HL-60 (cell line): ENCODE measurements at regions not wholly inside any gene's neighbourhood (a gene's known extent, or its start where the extent isn't known, plus 50 kb on each side); places are given as distances from the start of the nearest gene placed in this dataset.

ENCODE experiments used
- CTCF ChIP-seq: IDR thresholded peaks from one replicate; pipeline ENCODE4 v1.5.1; 2011; ENCODE audit warnings: low read length, control low read depth, inconsistent platforms; ENCODE audit not compliant: insufficient read depth
- GABPA ChIP-seq: IDR thresholded peaks from 2 replicates; pipeline ENCODE4 v1.6.1; 2012; ENCODE audit warnings: low read depth
- POLR2AphosphoS5 ChIP-seq: IDR thresholded peaks from 2 replicates; pipeline ENCODE4 v1.6.1; 2012; ENCODE audit warnings: low read depth
- REST ChIP-seq: IDR thresholded peaks from 2 replicates; pipeline ENCODE4 v1.6.1; 2012; ENCODE audit warnings: low read depth; ENCODE audit not compliant: insufficient replicate concordance
- SPI1 ChIP-seq: IDR thresholded peaks from 2 replicates; pipeline ENCODE4 v1.6.1; 2012; ENCODE audit warnings: low read depth, mild to moderate bottlenecking, borderline replicate concordance

- no peak for TF ChIP-seq CTCF
- TF ChIP-seq REST = no peak
- no peak for TF ChIP-seq GABPA
- TF ChIP-seq POLR2AphosphoS5 = no peak
- no peak for TF ChIP-seq SPI1
These were observed 1736.4 kb downstream of the MAT2B start for GRCh38 chr5:165241811-165242210.
